ENCODE measurements at regions not wholly inside any gene's neighbourhood (a gene's known extent, or its start where the extent isn't known, plus 50 kb on each side); places are given as distances from the start of the nearest gene placed in this dataset.

DNA sequence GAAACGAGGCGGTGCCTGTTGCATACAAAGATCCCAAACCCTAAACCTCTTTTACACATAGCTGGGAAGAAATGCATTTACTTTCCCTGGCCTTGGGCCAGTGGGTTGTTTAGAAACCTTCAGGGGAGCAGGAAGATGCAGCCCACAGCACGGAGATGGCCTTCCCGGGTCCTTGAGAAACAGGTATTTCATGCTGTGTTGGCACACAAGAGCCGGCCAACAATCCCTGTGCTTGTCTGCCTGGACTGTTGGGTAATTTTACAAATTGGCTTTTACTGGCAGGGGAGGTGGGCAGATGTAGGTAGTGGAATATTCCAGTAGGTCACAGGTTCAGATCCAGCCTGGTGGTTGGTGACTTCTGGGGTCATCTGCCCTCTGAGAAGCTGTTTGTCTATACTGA lies 148.0 kb downstream of the FOXL1 start:
- no peak for DNase-seq
- no peak overlapping the region for H3K4me2 ChIP-seq (ENCODE audit: low read depth, low read length)
- no peaks in the 10 kb centered on the region for H4K20me1 ChIP-seq (ENCODE audit: insufficient read depth, low read length)
- H3K9ac ChIP-seq (ENCODE audit: low read length), result no peak overlapping the region
- TF ChIP-seq EZH2phosphoT487 (IDR thresholded peaks at IDR 0.05; ENCODE audit: low read length), result no peak
- TF ChIP-seq CTCF (IDR thresholded peaks at IDR 0.05; ENCODE audit: low read length), result no peak
- TF ChIP-seq EZH2 (optimal IDR thresholded peaks at IDR 0.05; ENCODE audit: low read depth, low read length), result no peak
- H3K79me2 ChIP-seq (ENCODE audit: low read length), result no peaks in the 10 kb centered on the region
- peaks cover 44% of the 10 kb centered on the region for H3K27me3 ChIP-seq (replicated peaks; ENCODE audit: insufficient read depth, low read length)
- H3K27ac ChIP-seq (ENCODE audit: low read length), result no peak overlapping the region
- no peaks in the 10 kb centered on the region for H3K9me3 ChIP-seq (replicated peaks; ENCODE audit: insufficient read depth, low read length)
- no peak overlapping the region for H3K4me3 ChIP-seq (ENCODE audit: low read length)
- no peaks in the 10 kb centered on the region for H3K36me3 ChIP-seq (replicated peaks; ENCODE audit: insufficient read depth, low read length)
- no peaks in the 10 kb centered on the region for H3K4me1 ChIP-seq (ENCODE audit: low read length)
- H3K9me2 ChIP-seq (replicated peaks; ENCODE audit: insufficient read depth, low read length), result no peaks in the 10 kb centered on the region
- H2AFZ ChIP-seq (ENCODE audit: low read length), result no peak overlapping the region
- no peaks in the 10 kb centered on the region for H3F3A ChIP-seq (ENCODE audit: insufficient read depth, low read length)

DNA sequence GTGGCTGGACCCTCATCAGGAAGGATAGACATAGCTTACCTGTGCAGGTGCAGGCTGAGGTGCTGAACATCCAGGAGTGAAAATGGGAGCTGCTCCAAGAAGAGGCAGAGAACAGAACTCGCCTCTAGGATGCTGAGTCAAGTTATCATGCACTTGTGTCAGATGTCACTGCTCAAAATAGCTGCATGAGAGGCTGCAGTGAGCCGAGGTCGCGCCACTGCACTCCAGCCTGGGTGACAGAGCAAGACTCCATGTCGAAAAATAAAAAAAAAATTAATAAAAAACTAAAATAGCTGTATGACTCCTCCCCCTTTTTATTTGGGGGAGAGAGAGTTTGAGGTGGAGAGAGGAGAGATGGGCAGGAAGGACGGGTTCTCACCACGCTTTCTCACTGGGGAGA lies 148.8 kb downstream of the FOXL1 start:
- H3K9me2 ChIP-seq (replicated peaks; ENCODE audit: insufficient read depth, low read length), result no peaks in the 10 kb centered on the region
- H3K4me1 ChIP-seq (ENCODE audit: low read length), result no peaks in the 10 kb centered on the region
- H3K27ac ChIP-seq (ENCODE audit: low read length), result no peak overlapping the region
- H3K4me2 ChIP-seq (ENCODE audit: low read depth, low read length), result no peak overlapping the region
- no peak overlapping the region for H3K9ac ChIP-seq (ENCODE audit: low read length)
- no peaks in the 10 kb centered on the region for H3K79me2 ChIP-seq (ENCODE audit: low read length)
- no peaks in the 10 kb centered on the region for H3K9me3 ChIP-seq (replicated peaks; ENCODE audit: insufficient read depth, low read length)
- H4K20me1 ChIP-seq (ENCODE audit: insufficient read depth, low read length), result no peaks in the 10 kb centered on the region
- TF ChIP-seq CTCF (IDR thresholded peaks at IDR 0.05; ENCODE audit: low read length), result no peak
- no peak for TF ChIP-seq EZH2 (optimal IDR thresholded peaks at IDR 0.05; ENCODE audit: low read depth, low read length)
- TF ChIP-seq EZH2phosphoT487 (IDR thresholded peaks at IDR 0.05; ENCODE audit: low read length), result no peak
- no peaks in the 10 kb centered on the region for H3K36me3 ChIP-seq (replicated peaks; ENCODE audit: insufficient read depth, low read length)
- no peak for DNase-seq
- peaks cover 48% of the 10 kb centered on the region for H3K27me3 ChIP-seq (replicated peaks; ENCODE audit: insufficient read depth, low read length)
- H2AFZ ChIP-seq (ENCODE audit: low read length), result no peak overlapping the region
- H3F3A ChIP-seq (ENCODE audit: insufficient read depth, low read length), result no peaks in the 10 kb centered on the region
- H3K4me3 ChIP-seq (ENCODE audit: low read length), result no peak overlapping the region

- H2AFZ ChIP-seq (ENCODE audit: low read length), result no peak overlapping the region
- no peaks in the 10 kb centered on the region for H4K20me1 ChIP-seq (ENCODE audit: insufficient read depth, low read length)
- no peak overlapping the region for H3K9ac ChIP-seq (ENCODE audit: low read length)
- H3K4me2 ChIP-seq (ENCODE audit: low read depth, low read length), result no peak overlapping the region
- H3F3A ChIP-seq (ENCODE audit: insufficient read depth, low read length), result no peaks in the 10 kb centered on the region
- no peaks in the 10 kb centered on the region for H3K9me2 ChIP-seq (replicated peaks; ENCODE audit: insufficient read depth, low read length)
- peaks cover 48% of the 10 kb centered on the region for H3K27me3 ChIP-seq (replicated peaks; ENCODE audit: insufficient read depth, low read length)
- H3K79me2 ChIP-seq (ENCODE audit: low read length), result no peaks in the 10 kb centered on the region
- no peak for DNase-seq
- no peaks in the 10 kb centered on the region for H3K9me3 ChIP-seq (replicated peaks; ENCODE audit: insufficient read depth, low read length)
- H3K36me3 ChIP-seq (replicated peaks; ENCODE audit: insufficient read depth, low read length), result no peaks in the 10 kb centered on the region
- H3K4me3 ChIP-seq (ENCODE audit: low read length), result no peak overlapping the region
- H3K27ac ChIP-seq (ENCODE audit: low read length), result no peak overlapping the region
- no peak for TF ChIP-seq EZH2phosphoT487 (IDR thresholded peaks at IDR 0.05; ENCODE audit: low read length)
- H3K4me1 ChIP-seq (ENCODE audit: low read length), result no peaks in the 10 kb centered on the region
Measured at GRCh38 chr16:86727632-86728031, 149.3 kb downstream of the FOXL1 start.

GRCh38 chr16:86729686-86730085 lies 151.3 kb downstream of the FOXL1 start:
- Histone ChIP-seq H4K20me1 (ENCODE audit: insufficient read depth, low read length) (no peaks in the 10 kb centered on the region), H3K9me3 (replicated peaks; ENCODE audit: insufficient read depth, low read length) (no peaks in the 10 kb centered on the region), H3K9ac (ENCODE audit: low read length) (no peak overlapping the region), H3K27me3 (replicated peaks; ENCODE audit: insufficient read depth, low read length) (peaks cover 58% of the 10 kb centered on the region), H3F3A (ENCODE audit: insufficient read depth, low read length) (no peaks in the 10 kb centered on the region), H3K4me3 (ENCODE audit: low read length) (no peak overlapping the region), H3K36me3 (replicated peaks; ENCODE audit: insufficient read depth, low read length) (no peaks in the 10 kb centered on the region), H3K79me2 (ENCODE audit: low read length) (no peaks in the 10 kb centered on the region), H3K4me1 (ENCODE audit: low read length) (no peaks in the 10 kb centered on the region), H3K9me2 (replicated peaks; ENCODE audit: insufficient read depth, low read length) (no peaks in the 10 kb centered on the region), H3K27ac (ENCODE audit: low read length) (no peak overlapping the region), H3K4me2 (ENCODE audit: low read depth, low read length) (no peak overlapping the region), H2AFZ (ENCODE audit: low read length) (no peak overlapping the region)
- TF ChIP-seq EZH2phosphoT487 (IDR thresholded peaks at IDR 0.05; ENCODE audit: low read length) (no peak), EZH2 (optimal IDR thresholded peaks at IDR 0.05; ENCODE audit: low read depth, low read length) (no peak), CTCF (IDR thresholded peaks at IDR 0.05; ENCODE audit: low read length) (no peak)
- DNase-seq, result no peak
